ENCODE measurements at regions not wholly inside any gene's neighbourhood (a gene's known extent, or its start where the extent isn't known, plus 50 kb on each side); places are given as distances from the start of the nearest gene placed in this dataset.

DNA sequence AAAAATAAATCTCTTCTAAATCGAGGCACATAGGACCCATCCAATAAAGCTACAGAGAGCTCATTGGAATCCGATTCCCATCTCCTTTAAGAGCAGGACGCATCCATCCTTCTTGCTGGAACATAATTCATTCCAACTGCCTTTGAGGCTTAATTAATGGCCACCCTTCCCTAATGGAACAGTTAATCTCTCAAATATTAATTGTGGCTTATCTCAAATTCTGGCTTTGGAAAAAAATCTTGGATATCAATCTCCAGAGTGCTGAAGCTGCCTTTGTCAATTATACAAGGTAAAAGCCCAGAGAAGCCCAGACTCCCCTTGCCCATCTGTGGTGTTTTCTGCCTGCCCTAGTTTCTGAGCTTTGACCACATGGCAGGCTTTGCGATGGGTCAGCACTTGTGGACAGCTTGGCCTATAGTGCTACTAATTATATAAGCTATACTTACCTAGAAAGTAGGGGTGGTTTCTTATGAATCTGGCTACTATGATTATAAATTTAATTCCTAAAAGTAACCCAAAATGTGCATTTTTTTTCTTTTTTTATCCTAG is 246.3 kb downstream of the NUAK1 start:
- TF ChIP-seq POLR2A (IDR thresholded peaks at IDR 0.05), result no peak
- TF ChIP-seq, protein P1, sequence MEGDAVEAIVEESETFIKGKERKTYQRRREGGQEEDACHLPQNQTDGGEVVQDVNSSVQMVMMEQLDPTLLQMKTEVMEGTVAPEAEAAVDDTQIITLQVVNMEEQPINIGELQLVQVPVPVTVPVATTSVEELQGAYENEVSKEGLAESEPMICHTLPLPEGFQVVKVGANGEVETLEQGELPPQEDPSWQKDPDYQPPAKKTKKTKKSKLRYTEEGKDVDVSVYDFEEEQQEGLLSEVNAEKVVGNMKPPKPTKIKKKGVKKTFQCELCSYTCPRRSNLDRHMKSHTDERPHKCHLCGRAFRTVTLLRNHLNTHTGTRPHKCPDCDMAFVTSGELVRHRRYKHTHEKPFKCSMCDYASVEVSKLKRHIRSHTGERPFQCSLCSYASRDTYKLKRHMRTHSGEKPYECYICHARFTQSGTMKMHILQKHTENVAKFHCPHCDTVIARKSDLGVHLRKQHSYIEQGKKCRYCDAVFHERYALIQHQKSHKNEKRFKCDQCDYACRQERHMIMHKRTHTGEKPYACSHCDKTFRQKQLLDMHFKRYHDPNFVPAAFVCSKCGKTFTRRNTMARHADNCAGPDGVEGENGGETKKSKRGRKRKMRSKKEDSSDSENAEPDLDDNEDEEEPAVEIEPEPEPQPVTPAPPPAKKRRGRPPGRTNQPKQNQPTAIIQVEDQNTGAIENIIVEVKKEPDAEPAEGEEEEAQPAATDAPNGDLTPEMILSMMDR (IDR thresholded peaks at IDR 0.05), result no peak

All from upper lobe of left lung (tissue), 4 donors.